SK-N-SH (cell line): ENCODE measurements at regions not wholly inside any gene's neighbourhood (a gene's known extent, or its start where the extent isn't known, plus 50 kb on each side); places are given as distances from the start of the nearest gene placed in this dataset.

Experiments used
- CTCF ChIA-PET: fragments of 300-600, 350-600 bp; formaldehyde crosslinking; extraction: SDS; loops from one replicate; lab custom pipeline; 2021; lab: Yijun Ruan, JAX
- POLR2A ChIA-PET: fragments of 350-600 bp; sonication (Branson Sonifier 250); formaldehyde crosslinking; extraction: SDS; loops from one replicate; lab custom pipeline; 2020; ENCODE audit warnings: antibody characterized with exemption, inconsistent platforms; lab: Yijun Ruan, JAX
- DNase-seq: peaks from one replicate; pipeline ENCODE4 v3.0.0; 2012
- H2AFZ ChIP-seq: fragments of 200-600 bp; sonication (generic); 2 replicates; pipeline ENCODE4 v1.8.1; 2016; ENCODE audit warnings: antibody characterized with exemption, mild to moderate bottlenecking, low read depth
- H3F3A ChIP-seq: fragments of 200-600 bp; sonication (generic); replicated peaks from 2 replicates; pipeline ENCODE3; 2016; ENCODE audit warnings: antibody characterized with exemption, mild to moderate bottlenecking; ENCODE audit not compliant: insufficient read depth
- H3K27ac ChIP-seq, 2 experiments: fragments of 200-500 bp in 1 of 2; fragments of 200-600 bp in 1 of 2; sonication (Bioruptor generic) in 1 of 2; sonication (generic), shearing (Covaris generic) in 1 of 2; 2 replicates each; pipeline versions ENCODE4 v1.5.1 to v1.6.1; 2014 to 2016; ENCODE audit warnings: low read depth in 2 of 2, inconsistent platforms in 1 of 2, low read length in 1 of 2, mild to moderate bottlenecking in 1 of 2, mixed read lengths in 1 of 2
- H3K27me3 ChIP-seq: fragments of 200-600 bp; sonication (generic), shearing (Covaris generic); 2 replicates; pipeline ENCODE4 v1.6.1; 2016; ENCODE audit warnings: mixed run types; ENCODE audit not compliant: insufficient read depth
- H3K36me3 ChIP-seq, 2 experiments: fragments of 200-500 bp in 1 of 2; fragments of 200-600 bp in 1 of 2; sonication (Bioruptor generic) in 1 of 2; sonication (generic) in 1 of 2; replicated peaks in 1 of 2; 2 replicates each; pipeline versions ENCODE3 to v1.5.1; 2014 to 2016; ENCODE audit warnings: low read length in 1 of 2, mild to moderate bottlenecking in 1 of 2; ENCODE audit not compliant: insufficient read depth in 2 of 2, control insufficient read depth in 1 of 2
- H3K4me1 ChIP-seq, 2 experiments: fragments of 200-500 bp in 1 of 2; fragments of 200-600 bp in 1 of 2; sonication (Bioruptor generic) in 1 of 2; sonication (generic), shearing (Covaris generic) in 1 of 2; 2 replicates each; pipeline versions ENCODE4 v1.5.1 to v1.6.1; 2014 to 2016; ENCODE audit warnings: low read depth in 1 of 2, low read length in 1 of 2, mixed run types in 1 of 2; ENCODE audit not compliant: insufficient read depth in 2 of 2, control insufficient read depth in 1 of 2
- H3K4me2 ChIP-seq: fragments of 200-600 bp; sonication (generic), shearing (Covaris generic); 2 replicates; pipeline ENCODE4 v1.6.1; 2017; ENCODE audit warnings: mixed run types
- H3K4me3 ChIP-seq, 2 experiments: fragments of 200-500 bp in 1 of 2; fragments of 200-600 bp in 1 of 2; sonication (Bioruptor generic) in 1 of 2; sonication (generic), shearing (Covaris generic) in 1 of 2; 2 replicates each; pipeline versions ENCODE4 v1.5.1 to v1.8.1; 2014 to 2016; ENCODE audit warnings: low read depth in 2 of 2, inconsistent platforms in 1 of 2, low read length in 1 of 2, mild to moderate bottlenecking in 1 of 2, mixed read lengths in 1 of 2, moderate library complexity in 1 of 2
- H3K79me2 ChIP-seq: fragments of 200-600 bp; sonication (generic); 2 replicates; pipeline ENCODE4 v1.8.1; 2017; ENCODE audit warnings: mild to moderate bottlenecking; ENCODE audit not compliant: insufficient read depth
- H3K9ac ChIP-seq: fragments of 200-600 bp; sonication (generic); 2 replicates; pipeline ENCODE4 v1.6.1; 2017; ENCODE audit warnings: mixed run types
- H3K9me2 ChIP-seq: fragments of 200-600 bp; sonication (generic); 2 replicates; pipeline ENCODE4 v1.6.1; 2017; ENCODE audit warnings: mixed run types
- H3K9me3 ChIP-seq: fragments of 200-600 bp; sonication (generic); 2 replicates; pipeline ENCODE4 v1.6.1; 2017; ENCODE audit warnings: mixed run types, mild to moderate bottlenecking, moderate library complexity
- H4K20me1 ChIP-seq: fragments of 200-600 bp; sonication (generic); 2 replicates; pipeline ENCODE4 v1.6.1; 2017; ENCODE audit warnings: mild to moderate bottlenecking, mixed run types; ENCODE audit not compliant: insufficient read depth
- CHD2 ChIP-seq: fragments of 150-350 bp; IDR thresholded peaks from 2 replicates; pipeline ENCODE4 v1.6.1; 2018; ENCODE audit warnings: low read length; ENCODE audit not compliant: partially characterized antibody
- ELF1 ChIP-seq: IDR thresholded peaks from 2 replicates; pipeline ENCODE4 v1.4.0; 2012
- EP300 ChIP-seq, 2 experiments: IDR thresholded peaks; 2 replicates each; pipeline versions ENCODE4 v1.4.0 to v1.6.1; 2012; ENCODE audit warnings: borderline replicate concordance in 1 of 2, low read depth in 1 of 2, low read length in 1 of 2
- FOSL2 ChIP-seq: IDR thresholded peaks from 2 replicates; pipeline ENCODE4 v1.4.0; 2012; ENCODE audit warnings: low read depth, mild to moderate bottlenecking, moderate library complexity, borderline replicate concordance
- FOXM1 ChIP-seq: IDR thresholded peaks from 2 replicates; pipeline ENCODE4 v1.4.0; 2012; ENCODE audit warnings: low read depth, mild to moderate bottlenecking
- GABPA ChIP-seq: IDR thresholded peaks from 2 replicates; pipeline ENCODE4 v1.4.0; 2012; ENCODE audit warnings: low read depth, mild to moderate bottlenecking
- IRF3 ChIP-seq: fragments of 150-350 bp; IDR thresholded peaks from 2 replicates; pipeline ENCODE4 v1.6.1; 2016; ENCODE audit warnings: mild to moderate bottlenecking, low read depth, low read length
- JUND ChIP-seq: IDR thresholded peaks from 2 replicates; pipeline ENCODE4 v1.4.0; 2012
- MAX ChIP-seq: IDR thresholded peaks from 2 replicates; pipeline ENCODE4 v1.4.0; 2012; ENCODE audit warnings: low read depth
- MEF2A ChIP-seq: IDR thresholded peaks from 2 replicates; pipeline ENCODE4 v1.4.0; 2012; ENCODE audit warnings: low read depth, borderline replicate concordance
- MXI1 ChIP-seq: IDR thresholded peaks from 2 replicates; pipeline ENCODE4 v1.6.1; 2012; ENCODE audit warnings: mild to moderate bottlenecking, low read depth, low read length, improper control_type of control experiment
- PBX3 ChIP-seq: IDR thresholded peaks from 2 replicates; pipeline ENCODE4; 2012
- RCOR1 ChIP-seq: fragments of 150-350 bp; IDR thresholded peaks from 2 replicates; pipeline ENCODE4 v1.6.1; 2017; ENCODE audit warnings: antibody characterized with exemption, low read length
- REST ChIP-seq: IDR thresholded peaks from 2 replicates; pipeline ENCODE4 v1.6.1; 2012; ENCODE audit warnings: mild to moderate bottlenecking, low read depth, low read length, moderate library complexity
- RFX5 ChIP-seq: IDR thresholded peaks from 2 replicates; pipeline ENCODE4 v1.6.1; 2012; ENCODE audit warnings: mild to moderate bottlenecking, improper control_type of control experiment, low read length
- RXRA ChIP-seq: IDR thresholded peaks from 2 replicates; pipeline ENCODE4 v1.4.0; 2012; ENCODE audit warnings: low read depth, mild to moderate bottlenecking, borderline replicate concordance
- SIN3A ChIP-seq: IDR thresholded peaks from 2 replicates; pipeline ENCODE4 v1.6.1; 2012; ENCODE audit warnings: low read depth, mild to moderate bottlenecking, low read length, moderate library complexity, borderline replicate concordance
- TAF1 ChIP-seq: IDR thresholded peaks from 2 replicates; pipeline ENCODE4 v1.6.1; 2012; ENCODE audit warnings: low read depth, mild to moderate bottlenecking, low read length, moderate library complexity, borderline replicate concordance
- TCF12 ChIP-seq: IDR thresholded peaks from 2 replicates; pipeline ENCODE4 v1.4.0; 2012
- USF2 ChIP-seq: fragments of 150-350 bp; IDR thresholded peaks from 2 replicates; pipeline ENCODE4 v1.6.1; 2017; ENCODE audit warnings: antibody characterized with exemption, low read length, low read depth, borderline replicate concordance
- YY1 ChIP-seq: IDR thresholded peaks from 2 replicates; pipeline ENCODE4 v1.4.0; 2012; ENCODE audit warnings: low read depth, mild to moderate bottlenecking
- WGBS: methylation state at CpG from one replicate; pipeline ENCODE4 v1.1.6; 2017; ENCODE audit warnings: low lambda C conversion rate; 5-methylcytosine and 5-hydroxymethylcytosine counted together

- TF ChIP-seq RCOR1 (no peak), MXI1 (no peak), EP300 (IDR thresholded peaks at IDR 0.05; ENCODE audit: borderline replicate concordance in 1 of 2, low read depth in 1 of 2, low read length in 1 of 2) (no peak), YY1 (no peak)
Measured at GRCh38 chr22:48258064-48258701, 1495.7 kb downstream of the TBC1D22A start (continued).

GRCh38 chr22:48257685-48258055 lies 1495.2 kb downstream of the TBC1D22A start:
- Histone ChIP-seq H3F3A (no peaks in the 10 kb centered on the region), H3K27me3 (peaks cover 26% of the 10 kb centered on the region; the same call in 1 of the 2 replicates), H3K4me2 (no peak overlapping the region), H4K20me1 (no peaks in the 10 kb centered on the region), H3K79me2 (no peaks in the 10 kb centered on the region), H3K9ac (no peak overlapping the region), H2AFZ (no peak overlapping the region), H3K4me1 (no peaks in the 10 kb centered on the region), H3K36me3 (no peaks in the 10 kb centered on the region), H3K4me3 (no peak overlapping the region), H3K9me2 (no peaks in the 10 kb centered on the region), H3K27ac (no peak overlapping the region), H3K9me3 (no peaks in the 10 kb centered on the region)
- WGBS: 15% methylated on average over 7 of the region's 7 CpGs
- CTCF ChIA-PET: no interaction called here
- no peak for TF ChIP-seq GABPA
- TF ChIP-seq TCF12: no peak
- no peak for TF ChIP-seq EP300 (IDR thresholded peaks at IDR 0.05; ENCODE audit: borderline replicate concordance in 1 of 2, low read depth in 1 of 2, low read length in 1 of 2)
- TF ChIP-seq CHD2: no peak
- no peak for TF ChIP-seq ELF1
- no peak for TF ChIP-seq TAF1
- no peak for TF ChIP-seq FOXM1
- no peak for TF ChIP-seq SIN3A
- no peak for TF ChIP-seq MAX
- TF ChIP-seq IRF3: no peak
- TF ChIP-seq RXRA: no peak
- no peak for TF ChIP-seq REST
- TF ChIP-seq PBX3: no peak
- TF ChIP-seq RCOR1: no peak
- TF ChIP-seq RFX5: no peak
- TF ChIP-seq MEF2A: no peak
- TF ChIP-seq JUND: no peak
- TF ChIP-seq USF2: no peak
- TF ChIP-seq FOSL2: no peak
- POLR2A ChIA-PET: interaction anchor here (0.6 kb wide), 1 partner anchor 121 kb away, joined by 3 read pairs; no protein-coding TSS in a partner anchor
- DNase-seq: no peak
